Stomach smooth muscle (tissue), 2 donors: ENCODE measurements at regions not wholly inside any gene's neighbourhood (a gene's known extent, or its start where the extent isn't known, plus 50 kb on each side); places are given as distances from the start of the nearest gene placed in this dataset.
"Not testable (repeated sequence)": the region's sequence is repeated elsewhere in the genome, so short reads cannot be mapped to it uniquely, and the experiment has no call there.

Experiments used
- H3K27ac ChIP-seq: one replicate; pipeline ENCODE4 v1.7.0; 2013; ENCODE audit warnings: mild to moderate bottlenecking, low read length, inconsistent platforms
- H3K27me3 ChIP-seq, 2 donors: one replicate each; pipeline ENCODE4 v1.7.0; 2013; ENCODE audit warnings: low read length in 2 of 2; ENCODE audit not compliant: insufficient read depth in 2 of 2, control insufficient read depth in 1 of 2
- H3K36me3 ChIP-seq, 2 donors: one replicate each; pipeline ENCODE4 v1.7.0; 2013; ENCODE audit warnings: low read length in 2 of 2; ENCODE audit not compliant: control insufficient read depth in 2 of 2, insufficient read depth in 2 of 2
- H3K4me1 ChIP-seq: one replicate; pipeline ENCODE4 v1.7.0; 2013; ENCODE audit warnings: low read length; ENCODE audit not compliant: control insufficient read depth, insufficient read depth
- H3K4me3 ChIP-seq, 2 donors: one replicate each; pipeline ENCODE4 v1.7.0; 2013; ENCODE audit warnings: low read length in 2 of 2
- H3K9ac ChIP-seq, 2 donors: one replicate each; pipeline ENCODE4 v1.7.0; 2013; ENCODE audit warnings: low read length in 2 of 2, mild to moderate bottlenecking in 1 of 2
- H3K9me3 ChIP-seq, 2 donors: one replicate each; pipeline ENCODE4 v1.7.0; 2013; ENCODE audit warnings: low read length in 2 of 2; ENCODE audit not compliant: control insufficient read depth in 2 of 2
- donor health status: healthy.
- donor health status: Pancreatic carcinoma.

GRCh38 chr3:75507956-75508355, 156.2 kb upstream of the FRG2C start:
- H3K4me1 ChIP-seq, H3K9me3 ChIP-seq, H3K36me3 ChIP-seq, H3K27me3 ChIP-seq, H3K9ac ChIP-seq, H3K4me3 ChIP-seq, H3K27ac ChIP-seq: not testable (repeated sequence)

GRCh38 chr3:75527657-75528056, 136.5 kb upstream of the FRG2C start:
- H3K4me1 ChIP-seq, H3K9me3 ChIP-seq, H3K4me3 ChIP-seq, H3K36me3 ChIP-seq, H3K9ac ChIP-seq, H3K27ac ChIP-seq, H3K27me3 ChIP-seq: not testable (repeated sequence)

GRCh38 chr3:75552095-75552494, 112.0 kb upstream of the FRG2C start:
- H3K4me1 ChIP-seq, H3K4me3 ChIP-seq, H3K27ac ChIP-seq, H3K27me3 ChIP-seq, H3K36me3 ChIP-seq, H3K9ac ChIP-seq: not testable (repeated sequence)
- H3K9me3 ChIP-seq = peaks cover 6 to 16% of the 10 kb centered on the region in 2 donors

- not testable (repeated sequence) for H3K36me3 ChIP-seq, H3K4me3 ChIP-seq, H3K9ac ChIP-seq, H3K27me3 ChIP-seq, H3K4me1 ChIP-seq, H3K27ac ChIP-seq, H3K9me3 ChIP-seq
Observed at GRCh38 chr3:75564427-75564826, 99.7 kb upstream of the FRG2C start.

GRCh38 chr3:75572303-75572702, 91.8 kb upstream of the FRG2C start:
- not testable (repeated sequence) for H3K27ac ChIP-seq, H3K27me3 ChIP-seq, H3K4me3 ChIP-seq, H3K9ac ChIP-seq, H3K36me3 ChIP-seq, H3K4me1 ChIP-seq, H3K9me3 ChIP-seq

GRCh38 chr3:75579091-75579490, 85.0 kb upstream of the FRG2C start:
- H3K9me3 ChIP-seq, H3K4me3 ChIP-seq, H3K27me3 ChIP-seq: not testable (repeated sequence)

GRCh38 chr3:75579536-75579935, 84.6 kb upstream of the FRG2C start:
- not testable (repeated sequence) for H3K9me3 ChIP-seq, H3K36me3 ChIP-seq, H3K9ac ChIP-seq, H3K27ac ChIP-seq, H3K27me3 ChIP-seq, H3K4me1 ChIP-seq
- H3K4me3 ChIP-seq = peak overlapping the region in 1 of 2 donors; percentile 29

More at GRCh38 chr3:75579091-75579490, 85.0 kb upstream of the FRG2C start:
- not testable (repeated sequence) for H3K9ac ChIP-seq, H3K27ac ChIP-seq, H3K4me1 ChIP-seq, H3K36me3 ChIP-seq

- not testable (repeated sequence) for H3K27me3 ChIP-seq, H3K9ac ChIP-seq, H3K27ac ChIP-seq, H3K36me3 ChIP-seq, H3K4me1 ChIP-seq, H3K9me3 ChIP-seq
- peak overlapping the region in 1 of 2 donors; percentile 58 for H3K4me3 ChIP-seq
Observed at GRCh38 chr3:75579981-75580782, 83.9 kb upstream of the FRG2C start.

GRCh38 chr3:75582536-75582935, 81.6 kb upstream of the FRG2C start:
- H3K4me3 ChIP-seq, H3K9me3 ChIP-seq, H3K27ac ChIP-seq, H3K4me1 ChIP-seq, H3K36me3 ChIP-seq, H3K27me3 ChIP-seq, H3K9ac ChIP-seq: not testable (repeated sequence)

GRCh38 chr3:75583116-75583515, 81.0 kb upstream of the FRG2C start:
- H3K27me3 ChIP-seq = not testable (repeated sequence)

GRCh38 chr3:75587695-75588094, 76.4 kb upstream of the FRG2C start:
- not testable (repeated sequence) for H3K9ac ChIP-seq, H3K27ac ChIP-seq, H3K4me3 ChIP-seq, H3K27me3 ChIP-seq, H3K9me3 ChIP-seq, H3K4me1 ChIP-seq, H3K36me3 ChIP-seq

More at GRCh38 chr3:75583116-75583515, 81.0 kb upstream of the FRG2C start:
- not testable (repeated sequence) for H3K9me3 ChIP-seq, H3K36me3 ChIP-seq, H3K4me1 ChIP-seq, H3K27ac ChIP-seq, H3K9ac ChIP-seq, H3K4me3 ChIP-seq
